Neural progenitor cell (in vitro differentiated cells): ENCODE measurements at regions not wholly inside any gene's neighbourhood (a gene's known extent, or its start where the extent isn't known, plus 50 kb on each side); places are given as distances from the start of the nearest gene placed in this dataset.
"Not testable (repeated sequence)": the region's sequence is repeated elsewhere in the genome, so short reads cannot be mapped to it uniquely, and the experiment has no call there.

Experiments
- DNase-seq: peaks from one replicate; pipeline ENCODE4 v3.0.0-alpha.2; 2016; ENCODE audit warnings: low spot score
- H2AFZ ChIP-seq: fragments of 200-600 bp; sonication (generic); replicated peaks from 2 replicates; pipeline ENCODE4 v1.6.1; 2016; ENCODE audit warnings: antibody characterized with exemption
- H3F3A ChIP-seq: fragments of 200-600 bp; sonication (generic); 2 replicates; pipeline ENCODE4 v1.6.1; 2016; ENCODE audit warnings: antibody characterized with exemption, low read depth
- H3K27ac ChIP-seq: fragments of 200-600 bp; sonication (generic); 2 replicates; pipeline ENCODE4 v1.5.1; 2016; ENCODE audit warnings: mild to moderate bottlenecking
- H3K27me3 ChIP-seq: fragments of 200-600 bp; sonication (generic); 2 replicates; pipeline ENCODE4 v1.6.1; 2016; ENCODE audit warnings: mild to moderate bottlenecking, moderate library complexity
- H3K36me3 ChIP-seq: fragments of 200-600 bp; sonication (generic); 2 replicates; pipeline ENCODE4 v1.5.1; 2016
- H3K4me1 ChIP-seq: fragments of 200-600 bp; sonication (generic); 2 replicates; pipeline ENCODE4 v1.6.1; 2016; ENCODE audit warnings: mixed run types
- H3K4me2 ChIP-seq: fragments of 200-600 bp; sonication (generic); 2 replicates; pipeline ENCODE4 v1.6.1; 2016
- H3K4me3 ChIP-seq: fragments of 200-600 bp; sonication (generic); 2 replicates; pipeline ENCODE4 v1.5.1; 2016
- H3K79me2 ChIP-seq: fragments of 200-600 bp; sonication (generic); 2 replicates; pipeline ENCODE4 v1.6.1; 2016; ENCODE audit warnings: low read depth
- H3K9ac ChIP-seq: fragments of 200-600 bp; sonication (generic); 2 replicates; pipeline ENCODE4 v1.6.1; 2016
- H3K9me3 ChIP-seq: fragments of 200-600 bp; sonication (generic); 2 replicates; pipeline ENCODE4 v1.5.1; 2016; ENCODE audit warnings: low read depth
- H4K20me1 ChIP-seq: fragments of 200-600 bp; sonication (generic); 2 replicates; pipeline ENCODE4 v1.6.1; 2016; ENCODE audit warnings: low read depth
- H3K27ac Mint-ChIP-seq: 3 replicates; pipeline ENCODE4 v1.8.0; 2021; ENCODE audit warnings: mixed read lengths
- H3K27me3 Mint-ChIP-seq: 2 replicates; pipeline ENCODE4 v1.8.0; 2022; ENCODE audit warnings: low read depth, mild to moderate bottlenecking, inconsistent platforms, moderate library complexity, mixed read lengths; ENCODE audit not compliant: insufficient read depth
- H3K36me3 Mint-ChIP-seq: 3 replicates; pipeline ENCODE4 v1.8.0; 2021; ENCODE audit warnings: mixed read lengths
- H3K4me1 Mint-ChIP-seq: 3 replicates; pipeline ENCODE4 v1.8.0; 2021; ENCODE audit warnings: mixed read lengths
- H3K4me3 Mint-ChIP-seq: 3 replicates; pipeline ENCODE4 v1.8.0; 2021; ENCODE audit warnings: mild to moderate bottlenecking, moderate library complexity, mixed read lengths
- H3K9me3 Mint-ChIP-seq: 3 replicates; pipeline ENCODE4 v1.8.0; 2020; ENCODE audit warnings: mixed read lengths
- CTCF ChIP-seq: fragments of 200-600 bp; sonication (generic); IDR thresholded peaks from 2 replicates; pipeline ENCODE4 v1.5.1; 2017; ENCODE audit warnings: antibody characterized with exemption, mild to moderate bottlenecking
- EZH2 ChIP-seq: fragments of 200-600 bp; sonication (generic); IDR thresholded peaks from 2 replicates; pipeline ENCODE4 v1.6.1; 2017; ENCODE audit warnings: antibody characterized with exemption, mild to moderate bottlenecking, moderate library complexity
- EZH2phosphoT487 ChIP-seq: fragments of 200-600 bp; sonication (generic); IDR thresholded peaks from 2 replicates; pipeline ENCODE4 v1.6.1; 2017; ENCODE audit warnings: antibody characterized with exemption

GRCh38 chr17:13096291-13096690 is 78.5 kb upstream of the ELAC2 start:
- Mint-ChIP-seq H3K4me1 (peaks cover 3% of the 10 kb centered on the region), H3K36me3 (no peaks in the 10 kb centered on the region), H3K4me3 (no peak overlapping the region), H3K27ac (no peak overlapping the region), H3K27me3 (peaks cover 4% of the 10 kb centered on the region), H3K9me3 (no peaks in the 10 kb centered on the region)
- Histone ChIP-seq H3K36me3 (no peaks in the 10 kb centered on the region), H3F3A (no peaks in the 10 kb centered on the region), H3K9ac (no peak overlapping the region), H3K27ac (no peak overlapping the region), H3K27me3 (no peaks in the 10 kb centered on the region), H2AFZ (peak overlapping the region; percentile 42), H3K79me2 (no peaks in the 10 kb centered on the region), H3K4me1 (peaks cover 9% of the 10 kb centered on the region), H3K9me3 (no peaks in the 10 kb centered on the region), H3K4me2 (no peak overlapping the region), H3K4me3 (no peak overlapping the region), H4K20me1 (no peaks in the 10 kb centered on the region)
- DNase-seq = no peak
- TF ChIP-seq EZH2phosphoT487 (no peak), CTCF (no peak), EZH2 (no peak)

- H3K4me3 Mint-ChIP-seq, H3K27ac Mint-ChIP-seq, H3K4me1 ChIP-seq, H3K4me2 ChIP-seq, H3K4me3 ChIP-seq, H3K36me3 Mint-ChIP-seq, H3K27me3 ChIP-seq, H3K27ac ChIP-seq, H2AFZ ChIP-seq, DNase-seq, H3K9ac ChIP-seq, H3K4me1 Mint-ChIP-seq, H3K9me3 Mint-ChIP-seq, H3K36me3 ChIP-seq, H3K27me3 Mint-ChIP-seq, H4K20me1 ChIP-seq, H3K79me2 ChIP-seq, H3F3A ChIP-seq, H3K9me3 ChIP-seq: not testable (repeated sequence)
Measured at GRCh38 chr17:13092010-13092409, 74.2 kb upstream of the ELAC2 start.

GRCh38 chr17:13088666-13089065 is 70.8 kb upstream of the ELAC2 start:
- Histone ChIP-seq H3K36me3 (no peaks in the 10 kb centered on the region), H3K4me2 (no peak overlapping the region), H3K9ac (no peak overlapping the region), H3F3A (no peaks in the 10 kb centered on the region), H3K9me3 (no peaks in the 10 kb centered on the region), H4K20me1 (no peaks in the 10 kb centered on the region), H3K79me2 (no peaks in the 10 kb centered on the region), H2AFZ (no peak overlapping the region), H3K27me3 (no peaks in the 10 kb centered on the region), H3K4me1 (no peaks in the 10 kb centered on the region), H3K4me3 (no peak overlapping the region), H3K27ac (no peak overlapping the region)
- Mint-ChIP-seq H3K27me3 (peaks cover 5% of the 10 kb centered on the region), H3K36me3 (no peaks in the 10 kb centered on the region), H3K27ac (no peak overlapping the region), H3K9me3 (no peaks in the 10 kb centered on the region), H3K4me3 (no peak overlapping the region), H3K4me1 (no peaks in the 10 kb centered on the region)
- TF ChIP-seq EZH2phosphoT487 = no peak
- TF ChIP-seq EZH2 = no peak
- no peak for TF ChIP-seq CTCF
- no peak for DNase-seq

- Mint-ChIP-seq H3K9me3 (no peaks in the 10 kb centered on the region), H3K4me3 (no peak overlapping the region), H3K36me3 (no peaks in the 10 kb centered on the region), H3K27ac (no peak overlapping the region), H3K4me1 (no peaks in the 10 kb centered on the region), H3K27me3 (peaks cover 5% of the 10 kb centered on the region)
- no peak for DNase-seq
- no peaks in the 10 kb centered on the region for H3K27me3 ChIP-seq
- TF ChIP-seq CTCF = no peak
- no peak for TF ChIP-seq EZH2
- no peak for TF ChIP-seq EZH2phosphoT487
- no peaks in the 10 kb centered on the region for H4K20me1 ChIP-seq
- no peaks in the 10 kb centered on the region for H3K4me1 ChIP-seq
- H3K9me3 ChIP-seq = no peaks in the 10 kb centered on the region
- no peak overlapping the region for H3K4me3 ChIP-seq
- H3K27ac ChIP-seq = no peak overlapping the region
- H3F3A ChIP-seq = no peaks in the 10 kb centered on the region
- H3K36me3 ChIP-seq = no peaks in the 10 kb centered on the region
- H3K4me2 ChIP-seq = no peak overlapping the region
- H3K79me2 ChIP-seq = no peaks in the 10 kb centered on the region
- H2AFZ ChIP-seq = no peak overlapping the region
- H3K9ac ChIP-seq = no peak overlapping the region
Measured at GRCh38 chr17:13087802-13088201, 70.0 kb upstream of the ELAC2 start.
